H9 (cell line): ENCODE measurements at regions not wholly inside any gene's neighbourhood (a gene's known extent, or its start where the extent isn't known, plus 50 kb on each side); places are given as distances from the start of the nearest gene placed in this dataset.

Source experiments
- DNase-seq: peaks from one replicate; pipeline ENCODE4 v3.0.0-alpha.2; 2017
- H2AFZ ChIP-seq: one replicate; pipeline ENCODE4 v1.6.1; 2013; ENCODE audit warnings: mild to moderate bottlenecking, low read length, control low read depth, moderate library complexity
- H2AK5ac ChIP-seq: 2 replicates; pipeline ENCODE4 v1.6.1; 2013; ENCODE audit warnings: low read length, control low read depth, mixed read lengths; ENCODE audit not compliant: insufficient read length
- H2BK120ac ChIP-seq: one replicate; pipeline ENCODE4 v1.6.1; 2013; ENCODE audit warnings: low read depth, mild to moderate bottlenecking, low read length, control low read depth, inconsistent platforms; ENCODE audit not compliant: poor library complexity, severe bottlenecking
- H2BK12ac ChIP-seq: 2 replicates; pipeline ENCODE4 v1.6.1; 2013; ENCODE audit warnings: low read length, control low read depth, mixed read lengths, low read depth; ENCODE audit not compliant: insufficient read length
- H2BK15ac ChIP-seq: 2 replicates; pipeline ENCODE4 v1.6.1; 2013; ENCODE audit warnings: low read depth, low read length, control low read depth
- H2BK20ac ChIP-seq: one replicate; pipeline ENCODE4 v1.6.1; 2013; ENCODE audit warnings: low read depth, mild to moderate bottlenecking, low read length, control low read depth, inconsistent platforms; ENCODE audit not compliant: poor library complexity, severe bottlenecking
- H2BK5ac ChIP-seq: 2 replicates; pipeline ENCODE4 v1.6.1; 2013; ENCODE audit warnings: low read length, control low read depth, mixed read lengths; ENCODE audit not compliant: insufficient read length
- H3K14ac ChIP-seq: 2 replicates; pipeline ENCODE4 v1.6.1; 2013; ENCODE audit warnings: low read length, control low read depth; ENCODE audit not compliant: insufficient read depth
- H3K18ac ChIP-seq: 2 replicates; pipeline ENCODE4 v1.6.1; 2013; ENCODE audit warnings: low read depth, mild to moderate bottlenecking, mixed read lengths, low read length, control low read depth; ENCODE audit not compliant: insufficient read length
- H3K23ac ChIP-seq: 2 replicates; pipeline ENCODE4 v1.6.1; 2013; ENCODE audit warnings: low read length, control low read depth, mixed read lengths, low read depth; ENCODE audit not compliant: insufficient read length
- H3K23me2 ChIP-seq: 2 replicates; pipeline ENCODE4 v1.6.1; 2013; ENCODE audit warnings: low read depth, mild to moderate bottlenecking, mixed read lengths, low read length, control low read depth; ENCODE audit not compliant: insufficient read length, poor library complexity, severe bottlenecking
- H3K27ac ChIP-seq: 2 replicates; pipeline ENCODE4 v1.5.1; 2013; ENCODE audit warnings: low read length, control low read depth, mixed read lengths, low read depth; ENCODE audit not compliant: insufficient read length
- H3K27me3 ChIP-seq: 2 replicates; pipeline ENCODE4 v1.6.1; 2013; ENCODE audit warnings: low read length, control low read depth, inconsistent platforms; ENCODE audit not compliant: insufficient read depth
- H3K4ac ChIP-seq: 2 replicates; pipeline ENCODE4 v1.6.1; 2013; ENCODE audit warnings: low read depth, mild to moderate bottlenecking, control low read depth, inconsistent platforms, low read length, moderate library complexity
- H3K4me1 ChIP-seq: 2 replicates; pipeline ENCODE4 v1.6.1; 2013; ENCODE audit warnings: low read length, control low read depth, inconsistent platforms; ENCODE audit not compliant: insufficient read depth
- H3K4me2 ChIP-seq: 2 replicates; pipeline ENCODE4 v1.6.1; 2013; ENCODE audit warnings: low read length, control low read depth, mixed read lengths; ENCODE audit not compliant: insufficient read length, insufficient read depth
- H3K56ac ChIP-seq: 2 replicates; pipeline ENCODE4 v1.6.1; 2013; ENCODE audit warnings: low read depth, mild to moderate bottlenecking, mixed read lengths, low read length, control low read depth; ENCODE audit not compliant: insufficient read length
- H3K79me1 ChIP-seq: 2 replicates; pipeline ENCODE4 v1.6.1; 2013; ENCODE audit warnings: low read depth, mild to moderate bottlenecking, moderate library complexity, low read length, control low read depth, inconsistent platforms; ENCODE audit not compliant: insufficient read depth, poor library complexity, severe bottlenecking
- H3K79me2 ChIP-seq: 2 replicates; pipeline ENCODE4 v1.6.1; 2013; ENCODE audit warnings: low read length, control low read depth, inconsistent platforms; ENCODE audit not compliant: insufficient read depth
- H3K9ac ChIP-seq: 2 replicates; pipeline ENCODE4 v1.6.1; 2013; ENCODE audit warnings: low read length, control low read depth, mixed read lengths; ENCODE audit not compliant: insufficient read length; ENCODE audit errors: extremely low read depth
- H3K9me3 ChIP-seq: one replicate; pipeline ENCODE4 v1.6.1; 2013; ENCODE audit warnings: low read depth, low read length, inconsistent platforms; ENCODE audit not compliant: control insufficient read depth
- H3T11ph ChIP-seq: one replicate; pipeline ENCODE4 v1.6.1; 2013; ENCODE audit warnings: mild to moderate bottlenecking, low read length, control low read depth, inconsistent platforms
- H4K20me1 ChIP-seq: one replicate; pipeline ENCODE4 v1.6.1; 2013; ENCODE audit not compliant: control insufficient read depth, insufficient read length, insufficient read depth
- H4K5ac ChIP-seq: 2 replicates; pipeline ENCODE4 v1.6.1; 2013; ENCODE audit warnings: low read depth, mild to moderate bottlenecking, mixed read lengths, low read length, control low read depth; ENCODE audit not compliant: insufficient read length
- H4K8ac ChIP-seq: replicated peaks from 2 replicates; pipeline ENCODE4 v1.6.1; 2013; ENCODE audit warnings: low read length, control low read depth, mixed read lengths, low read depth; ENCODE audit not compliant: insufficient read length
- H4K91ac ChIP-seq: 2 replicates; pipeline ENCODE4 v1.6.1; 2013; ENCODE audit warnings: low read depth, mild to moderate bottlenecking, moderate library complexity, mixed read lengths, low read length, control low read depth; ENCODE audit not compliant: insufficient read length
- H3K27ac Mint-ChIP-seq, 3 experiments: 2 replicates in 2 of 3; 3 replicates in 1 of 3; pipeline ENCODE4 v1.8.0; 2020 to 2021; ENCODE audit warnings: mixed read lengths in 3 of 3, mild to moderate bottlenecking in 1 of 3, moderate library complexity in 1 of 3
- H3K27me3 Mint-ChIP-seq: 2 replicates; pipeline ENCODE4 v1.8.0; 2021; ENCODE audit warnings: low read depth, mild to moderate bottlenecking, moderate library complexity, mixed read lengths
- H3K36me3 Mint-ChIP-seq, 3 experiments: 2 replicates in 2 of 3; 3 replicates in 1 of 3; pipeline ENCODE4 v1.8.0; 2020 to 2021; ENCODE audit warnings: low read depth in 3 of 3, mixed read lengths in 3 of 3; ENCODE audit not compliant: insufficient read depth in 1 of 3
- H3K4me1 Mint-ChIP-seq, 2 experiments: 2 replicates each; pipeline ENCODE4 v1.8.0; 2020; ENCODE audit warnings: mixed read lengths in 2 of 2
- H3K4me3 Mint-ChIP-seq, 2 experiments: 2 replicates in 1 of 2; 3 replicates in 1 of 2; pipeline ENCODE4 v1.8.0; 2020 to 2021; ENCODE audit warnings: mild to moderate bottlenecking in 2 of 2, mixed read lengths in 2 of 2, moderate library complexity in 1 of 2
- H3K9me3 Mint-ChIP-seq, 2 experiments: 2 replicates in 1 of 2; 3 replicates in 1 of 2; pipeline ENCODE4 v1.8.0; 2020; ENCODE audit warnings: mild to moderate bottlenecking in 2 of 2, mixed read lengths in 2 of 2, moderate library complexity in 1 of 2
- CTCF ChIP-seq: fragments of 200-600 bp; sonication (generic); conservative IDR thresholded peaks from 3 replicates; pipeline ENCODE4 v1.8.0; 2021; ENCODE audit warnings: antibody characterized with exemption, mild to moderate bottlenecking
- WGBS: extraction: QIAGEN DNeasy Blood & Tissue Kit; methylation state at CpG from one replicate; pipeline ENCODE4 v1.1.7; 2013; ENCODE audit warnings: missing lambda C conversion rate, low lambda C conversion rate, mixed read lengths; ENCODE audit not compliant: insufficient read length; ENCODE audit errors: extremely low coverage; 5-methylcytosine and 5-hydroxymethylcytosine counted together

GRCh38 chr20:11573507-11573906 lies 344.2 kb upstream of the BTBD3 start:
- H3T11ph ChIP-seq, result no peak overlapping the region
- WGBS, result no CpG with 5 or more reads among the region's 4 CpGs
- H3K14ac ChIP-seq, result no peak overlapping the region
- H2BK20ac ChIP-seq, result no peak overlapping the region
- no peak overlapping the region for H3K18ac ChIP-seq
- no peak for TF ChIP-seq CTCF
- H2BK12ac ChIP-seq, result no peak overlapping the region
- H3K79me1 ChIP-seq, result no peaks in the 10 kb centered on the region
- no peaks in the 10 kb centered on the region for H3K9me3 ChIP-seq
- Mint-ChIP-seq H3K4me3 (no peak overlapping the region), H3K27me3 (no peaks in the 10 kb centered on the region), H3K9me3 (no peaks in the 10 kb centered on the region), H3K4me1 (peaks cover 4% of the 10 kb centered on the region in 2 experiments), H3K36me3 (no peaks in the 10 kb centered on the region), H3K27ac (no peak overlapping the region)
- H2BK120ac ChIP-seq, result no peak overlapping the region
- no peak overlapping the region for H3K27ac ChIP-seq
- no peak overlapping the region for H4K8ac ChIP-seq
- H3K4ac ChIP-seq, result no peak overlapping the region
- no peaks in the 10 kb centered on the region for H3K27me3 ChIP-seq
- H2BK5ac ChIP-seq, result no peak overlapping the region
- H4K5ac ChIP-seq, result no peak overlapping the region
- H3K23me2 ChIP-seq, result no peaks in the 10 kb centered on the region
- H3K4me1 ChIP-seq, result no peaks in the 10 kb centered on the region; the same call in 1 of the 2 replicates
- H3K4me2 ChIP-seq, result no peak overlapping the region
- H2AFZ ChIP-seq, result no peak overlapping the region
- H2BK15ac ChIP-seq, result no peak overlapping the region
- no peak overlapping the region for H3K9ac ChIP-seq
- no peak overlapping the region for H3K23ac ChIP-seq
- no peaks in the 10 kb centered on the region for H3K79me2 ChIP-seq
- no peak overlapping the region for H2AK5ac ChIP-seq
- no peaks in the 10 kb centered on the region for H4K20me1 ChIP-seq
- H4K91ac ChIP-seq, result no peak overlapping the region
- no peak overlapping the region for H3K56ac ChIP-seq
- no peak for DNase-seq
